Right ventricle myocardium inferior (tissue), 1 donor: ENCODE measurements at regions not wholly inside any gene's neighbourhood (a gene's known extent, or its start where the extent isn't known, plus 50 kb on each side); places are given as distances from the start of the nearest gene placed in this dataset.

Source experiments
- ATAC-seq: fragments of 200-7000 bp; cut with Tn5 transposase; one replicate; pipeline ENCODE4 v1.9.1; 2020; ENCODE audit warnings: mild to moderate bottlenecking, moderate library complexity
- DNase-seq: peaks from one replicate; pipeline ENCODE4 v3.0.0; 2021; ENCODE audit errors: missing footprints
- intact Hi-C: fragments of 100-400 bp; cut with DNase I; formaldehyde crosslinking; loops from one replicate; pipeline ENCODE4 v1.11.0; 2022
- donor health status: DM: no; HTN: yes; CAD: no; lungs with severe emphysema.

DNA sequence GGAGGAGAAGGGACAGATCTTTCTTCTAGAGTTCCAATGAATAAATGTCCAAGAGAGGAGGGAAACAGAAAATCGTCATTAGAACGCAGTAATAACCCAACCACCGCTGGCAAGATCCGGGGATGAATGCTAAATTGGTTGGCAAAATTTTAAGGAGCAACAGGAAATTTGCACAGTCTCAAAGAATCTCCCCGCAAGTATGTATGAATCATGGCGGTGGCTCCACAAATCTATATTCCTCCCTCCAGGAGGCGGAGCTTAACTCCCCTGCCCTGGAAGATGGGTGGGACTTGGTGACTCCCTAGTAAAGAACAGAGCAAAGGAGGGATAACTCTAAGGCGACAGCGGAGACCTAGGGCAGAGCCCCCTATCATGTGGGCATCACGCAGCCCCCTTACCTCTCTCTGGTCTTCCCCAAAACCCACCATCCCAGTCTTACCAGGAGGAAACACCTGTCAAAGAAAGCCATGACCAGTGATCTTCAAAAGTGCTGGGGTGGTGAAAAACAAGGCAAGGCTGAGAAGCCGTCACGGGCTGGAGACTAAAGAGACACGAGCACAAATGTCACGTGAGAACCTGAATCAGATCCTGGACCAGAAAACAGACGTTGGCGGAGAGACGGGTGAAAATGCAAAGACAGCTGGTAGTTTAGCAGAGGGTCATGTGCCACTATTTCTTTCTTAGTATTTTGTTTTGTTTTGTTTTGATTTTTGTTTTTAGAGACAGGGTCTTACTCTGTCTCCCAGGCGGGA lies 125.8 kb downstream of the NCOR2 start:
- peak; percentile 17 for ATAC-seq
- intact Hi-C loops = no loop called here

DNA sequence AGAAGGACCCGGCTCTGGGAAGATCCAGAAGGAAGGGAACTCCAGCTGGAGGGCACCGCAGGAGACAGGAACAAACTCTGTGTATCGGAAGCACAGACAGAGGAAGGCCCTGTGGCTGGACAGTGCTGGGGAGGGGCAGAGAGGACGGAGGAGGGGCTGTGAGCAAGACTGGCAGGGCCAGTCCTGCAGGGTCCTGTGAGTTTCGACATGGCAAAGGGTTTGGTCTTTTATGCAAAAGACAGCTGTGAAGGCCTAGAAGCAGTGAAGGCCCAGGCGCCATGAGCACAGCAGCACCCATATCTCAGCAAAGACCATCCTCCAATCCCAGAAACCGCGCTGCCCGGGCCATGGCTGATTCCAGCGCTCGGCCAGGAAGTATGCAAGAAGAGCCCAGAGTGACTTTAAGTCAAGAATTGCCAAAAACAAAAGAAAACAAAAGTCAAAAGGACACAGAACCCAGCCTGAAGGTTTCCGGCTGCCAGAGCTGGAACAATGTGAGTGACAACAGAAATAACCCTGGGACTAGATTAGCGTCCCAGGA lies 126.5 kb downstream of the NCOR2 start:
- intact Hi-C loops = no loop called here
- DNase-seq (no peak), ATAC-seq (peak; percentile 20)

More for the DNA sequence above, 125.8 kb downstream of the NCOR2 start:
- DNase-seq = no peak

DNA sequence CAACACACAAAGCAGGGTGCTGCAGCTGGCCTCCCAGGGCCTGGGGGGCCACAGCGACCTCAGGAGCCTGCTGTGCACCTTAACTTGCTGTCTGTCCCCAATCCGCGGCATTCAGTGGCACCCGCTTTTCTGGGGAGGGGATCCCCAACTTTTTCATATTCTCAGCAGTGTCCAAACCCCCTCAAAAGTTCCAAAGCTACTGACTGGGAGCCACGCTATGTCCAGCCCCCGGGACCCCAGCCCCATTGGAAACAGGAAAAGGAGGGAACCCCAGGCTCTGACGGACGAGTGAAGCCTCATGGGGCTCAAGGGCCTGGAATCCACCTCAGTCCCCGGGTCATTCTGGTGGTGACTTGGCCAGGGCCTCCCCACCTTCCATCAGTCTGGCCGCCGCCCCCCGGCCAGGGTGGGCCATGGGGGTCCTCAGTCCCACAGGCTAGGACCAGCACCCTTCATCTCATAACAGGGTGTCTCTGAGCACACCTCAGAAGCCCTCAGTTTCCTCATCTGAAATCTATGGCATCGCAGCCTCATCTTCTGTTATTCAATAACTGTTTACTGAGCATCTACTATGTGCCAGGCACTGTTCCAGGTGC lies 127.3 kb downstream of the NCOR2 start:
- intact Hi-C loops = no loop called here
- ATAC-seq = no peak
- DNase-seq = no peak

DNA sequence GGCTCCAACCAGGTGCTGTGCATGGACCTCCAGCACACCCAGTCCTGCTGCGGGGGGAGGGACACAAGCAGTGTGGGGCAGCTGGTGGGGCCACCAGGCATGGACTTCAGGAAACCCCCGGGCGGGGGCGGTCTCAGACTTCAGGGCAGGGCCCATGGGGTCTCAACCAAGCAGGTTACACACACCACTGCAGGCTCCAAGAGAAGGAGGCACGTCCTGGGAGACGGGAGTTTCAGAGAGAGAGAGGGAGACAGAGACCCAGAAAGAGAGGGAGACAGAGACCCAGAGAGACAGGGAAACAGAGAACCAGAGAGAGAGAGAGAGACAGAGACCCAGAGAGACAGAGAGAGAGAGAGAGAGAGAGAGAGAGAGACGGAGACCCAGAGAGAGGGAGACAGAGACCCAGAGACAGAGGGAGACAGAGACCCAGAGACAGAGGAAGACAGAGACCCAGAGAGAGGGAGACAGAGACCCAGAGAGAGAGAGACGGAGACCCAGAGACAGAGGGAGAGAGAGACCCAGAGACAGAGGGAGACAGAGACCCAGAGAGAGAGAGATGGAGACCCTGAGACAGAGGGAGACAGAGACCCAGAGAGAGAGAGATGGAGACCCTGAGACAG lies 128.9 kb downstream of the NCOR2 start:
- DNase-seq (no peak), ATAC-seq (no peak)
- intact Hi-C loops = no loop called here

DNA sequence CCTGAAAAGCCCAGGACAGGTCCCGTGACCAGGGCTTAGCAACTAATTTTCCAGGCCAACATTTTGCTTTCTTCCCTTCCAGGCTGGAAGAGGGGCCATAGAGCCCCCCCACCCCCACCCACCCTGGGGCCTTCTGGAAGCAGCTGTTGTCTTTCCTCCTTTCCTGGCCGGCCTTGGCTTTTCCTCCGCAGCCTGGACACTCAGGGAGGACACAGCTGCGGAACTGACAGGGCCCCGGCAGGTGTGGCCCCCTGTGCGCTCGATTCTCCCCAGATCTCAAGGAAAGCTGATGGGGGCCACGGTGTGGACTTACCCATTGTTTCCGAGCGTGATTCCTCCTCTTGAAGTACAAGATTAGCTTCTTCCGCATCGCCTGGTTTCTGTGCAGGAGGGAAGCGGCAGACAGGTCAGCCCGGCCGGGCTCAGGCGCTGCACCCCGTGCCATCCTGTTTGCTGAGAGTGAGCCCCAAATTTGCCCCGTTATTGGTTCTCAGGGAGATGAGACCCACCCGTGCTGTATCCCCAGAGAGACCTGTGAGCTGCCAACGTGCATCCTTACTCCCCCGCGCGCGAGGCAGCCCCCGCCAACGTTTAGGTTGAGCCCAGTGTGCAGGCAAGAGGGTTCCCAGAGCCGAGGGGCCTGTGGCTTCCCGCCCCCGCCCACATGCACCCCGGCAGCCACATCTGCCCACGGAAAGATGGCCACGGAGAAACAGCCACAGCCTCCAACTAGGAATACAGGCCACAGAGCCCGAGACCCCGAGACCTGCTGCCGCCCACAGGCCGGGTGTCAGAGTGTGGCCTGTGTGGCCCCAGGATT lies 129.6 kb downstream of the NCOR2 start:
- ATAC-seq (no peak), DNase-seq (no peak)
- intact Hi-C loops = no loop called here

DNA sequence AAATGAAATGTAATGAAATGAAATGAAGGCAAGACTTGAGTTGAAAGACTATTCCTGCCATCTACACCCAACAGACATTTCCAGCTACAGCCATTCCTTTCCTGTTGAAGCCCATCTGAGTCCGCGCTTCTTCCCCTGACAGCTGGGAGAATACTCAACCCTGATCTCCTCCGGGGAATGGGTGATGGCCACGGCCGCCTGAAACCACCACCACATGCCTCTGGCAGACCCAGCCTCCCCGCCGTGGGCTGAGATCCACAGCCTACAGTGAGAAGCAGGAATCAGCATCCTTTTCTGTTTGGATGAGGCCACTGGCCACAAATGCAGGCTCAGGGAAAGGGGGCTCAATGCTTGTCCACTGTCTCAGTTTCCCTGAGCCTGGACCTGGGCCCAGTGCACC lies 130.3 kb downstream of the NCOR2 start:
- ATAC-seq = no peak
- intact Hi-C loops = no loop called here
- no peak for DNase-seq

DNA sequence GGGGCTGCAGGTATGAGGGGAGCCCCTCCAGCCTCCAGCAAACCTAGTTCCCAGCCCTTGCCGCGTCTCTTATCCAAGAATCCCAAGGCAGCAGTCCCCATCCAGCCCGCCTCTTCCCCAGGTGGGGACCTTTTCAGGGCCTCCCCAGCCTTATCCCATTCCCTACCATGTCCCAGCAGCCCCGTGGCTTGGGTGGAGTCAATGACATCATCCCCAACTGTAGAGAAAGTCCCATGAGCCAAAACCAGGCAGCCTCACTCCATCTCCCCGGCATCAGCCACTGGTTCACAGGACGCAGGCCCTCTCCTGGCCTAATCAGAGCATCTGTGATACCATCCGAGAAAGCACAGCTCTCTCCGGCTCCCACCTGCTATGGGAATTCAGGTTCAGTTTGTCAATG lies 131.0 kb downstream of the NCOR2 start:
- DNase-seq (no peak), ATAC-seq (peak; percentile 24)
- intact Hi-C loops = no loop called here

DNA sequence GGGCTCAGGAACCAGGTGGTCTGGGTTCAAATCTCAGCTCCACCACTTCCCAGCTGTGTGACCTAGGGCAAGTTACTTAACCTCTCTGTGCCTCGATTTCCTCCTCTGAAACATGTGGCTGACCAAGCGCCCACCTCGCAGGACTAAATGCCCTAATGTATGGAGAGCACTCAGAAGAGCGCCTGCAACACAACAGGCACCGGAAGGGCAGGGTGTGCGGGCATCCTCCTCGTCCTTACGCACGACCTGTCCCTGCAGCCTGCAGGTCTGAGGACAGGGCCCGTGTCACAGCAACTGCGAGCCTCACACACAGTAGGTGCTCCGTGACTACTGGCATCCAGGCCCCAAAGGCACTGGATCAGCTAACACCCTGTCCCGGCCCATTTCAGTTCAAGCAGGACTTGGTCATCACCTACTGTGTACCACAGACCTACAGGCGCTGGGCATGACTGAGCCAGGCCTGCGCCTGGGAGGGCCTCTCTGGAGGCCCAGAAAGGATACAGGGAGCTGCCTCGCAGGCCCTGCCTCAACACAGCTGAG lies 131.5 kb downstream of the NCOR2 start:
- intact Hi-C loops = no loop called here
- DNase-seq (no peak), ATAC-seq (no peak)

DNA sequence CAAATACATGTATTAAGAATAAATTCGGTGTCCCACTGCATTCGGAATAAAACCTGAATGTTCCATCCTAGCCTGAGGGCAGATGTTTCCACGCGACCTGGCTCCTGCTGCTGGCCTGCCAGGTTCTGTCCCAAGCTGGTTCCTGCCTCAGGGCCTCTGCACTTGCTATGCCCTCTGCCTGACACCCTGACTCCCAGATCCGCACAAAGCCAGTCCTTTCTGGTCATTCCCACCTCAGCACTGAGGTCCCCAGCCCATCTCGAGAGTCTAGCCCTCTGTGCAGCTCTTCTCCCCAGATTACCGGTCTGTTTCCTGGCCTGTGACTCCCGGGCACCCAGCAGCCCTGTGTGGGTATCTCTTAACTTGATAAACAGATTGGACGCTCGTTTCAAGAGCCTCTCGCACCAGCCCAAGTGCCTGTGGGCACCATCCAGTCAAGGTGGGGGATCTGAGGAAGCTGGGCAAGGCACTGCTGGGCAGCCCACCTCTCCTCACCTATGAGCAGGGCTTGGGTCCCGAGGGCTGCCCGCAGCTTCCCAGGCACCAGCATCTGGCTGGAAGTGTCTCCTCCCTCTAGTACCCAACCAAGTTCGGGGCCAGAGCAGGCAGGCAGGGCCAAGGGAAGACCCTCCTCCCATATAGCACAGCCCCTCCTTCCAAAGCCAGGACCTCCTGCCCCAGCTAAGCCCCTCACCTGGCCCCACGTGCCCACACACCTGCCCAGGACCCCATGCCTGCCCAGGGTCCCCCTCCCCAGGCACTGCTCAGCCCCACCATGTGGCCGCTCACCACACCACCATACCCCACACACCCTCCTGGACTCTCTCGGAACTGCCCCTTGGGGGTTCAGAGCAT lies 132.2 kb downstream of the NCOR2 start:
- intact Hi-C loops = loop anchor here (5.0 kb wide), 1 partner anchor 73 kb away; no protein-coding TSS in a partner anchor
- DNase-seq = no peak
- no peak for ATAC-seq

DNA sequence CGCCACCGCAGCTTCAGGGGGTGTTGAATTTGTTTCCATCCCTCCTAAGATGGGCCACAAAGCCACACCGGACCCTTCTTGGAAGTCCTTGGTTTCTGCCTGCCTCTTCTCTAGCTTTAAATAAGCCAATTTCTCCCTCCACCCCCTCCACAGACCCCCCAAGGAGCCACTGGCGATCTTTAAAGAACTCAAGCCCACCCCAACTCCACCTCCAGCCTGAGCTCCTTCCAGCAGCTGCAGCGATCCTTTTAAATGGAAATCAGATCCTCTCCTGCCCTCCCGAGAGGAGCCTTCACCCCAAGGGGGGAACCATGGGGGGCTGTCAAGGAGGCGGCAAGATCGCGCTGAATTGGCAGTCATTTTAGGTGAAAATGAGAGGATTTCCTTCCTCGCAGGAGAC lies 133.1 kb downstream of the NCOR2 start:
- intact Hi-C loops = loop anchor here (5.0 kb wide), 1 partner anchor 72 kb away; no protein-coding TSS in a partner anchor
- ATAC-seq = no peak
- DNase-seq = no peak

DNA sequence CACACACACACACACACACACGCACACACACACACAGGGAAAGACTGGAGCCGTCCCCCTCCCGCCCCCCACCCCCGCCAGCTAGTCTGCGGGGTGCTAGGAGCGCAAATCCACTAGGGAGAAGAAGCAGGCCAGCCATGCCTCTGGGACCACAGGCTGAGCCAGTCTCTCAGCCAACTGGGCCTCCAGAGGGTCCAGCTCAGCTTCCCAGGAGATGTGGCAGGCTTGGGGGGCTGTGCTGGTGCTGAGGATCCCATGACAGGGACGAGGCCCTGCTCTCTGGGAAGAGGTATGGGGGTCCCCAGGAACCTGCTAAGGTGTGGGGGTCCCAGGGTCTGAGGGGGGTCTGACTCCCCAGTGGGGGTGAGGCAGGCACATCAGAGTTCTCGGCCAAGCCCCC lies 133.5 kb downstream of the NCOR2 start:
- no peak for ATAC-seq
- intact Hi-C loops = loop anchor here (5.0 kb wide), 1 partner anchor 72 kb away; no protein-coding TSS in a partner anchor

DNA sequence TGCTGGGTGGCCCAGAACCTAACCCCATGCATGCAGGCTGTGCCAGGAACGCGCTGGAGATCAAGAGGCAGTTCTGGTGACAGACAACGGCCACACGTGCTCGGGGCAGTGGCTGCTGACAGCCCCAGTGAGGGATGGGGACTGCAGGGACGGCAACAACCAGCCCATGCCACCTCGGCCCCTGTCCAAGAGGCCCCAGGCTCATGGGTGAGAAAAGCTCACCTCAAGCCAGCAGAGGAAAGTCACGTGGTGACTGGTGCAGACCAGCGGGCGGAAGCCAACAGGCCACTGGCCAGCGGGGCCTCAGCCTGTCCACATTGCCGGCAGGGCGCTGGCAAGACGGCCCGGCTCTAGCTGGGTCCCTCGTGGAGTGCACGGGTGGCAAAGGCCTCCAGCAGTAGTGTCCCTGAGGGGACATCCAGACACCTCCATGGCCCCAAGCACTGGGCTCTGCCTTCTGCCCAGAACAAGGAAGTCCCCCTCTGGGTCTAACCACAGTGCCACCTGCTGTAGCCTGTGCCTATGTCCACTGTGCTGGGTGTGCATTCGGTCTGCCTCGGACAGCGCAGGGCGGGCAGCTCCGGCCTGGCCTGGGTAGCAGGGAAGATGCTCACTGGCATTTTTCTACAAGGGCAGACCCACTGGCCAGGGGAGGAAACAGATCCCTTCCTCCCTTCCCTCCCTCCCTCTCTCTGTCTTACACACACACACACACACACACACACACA lies 134.1 kb downstream of the NCOR2 start:
- intact Hi-C loops = loop anchor here (5.0 kb wide), 1 partner anchor 71 kb away; no protein-coding TSS in a partner anchor
- ATAC-seq = peak; percentile 81
- DNase-seq = no peak

More for the DNA sequence above, 133.5 kb downstream of the NCOR2 start:
- DNase-seq = no peak

DNA sequence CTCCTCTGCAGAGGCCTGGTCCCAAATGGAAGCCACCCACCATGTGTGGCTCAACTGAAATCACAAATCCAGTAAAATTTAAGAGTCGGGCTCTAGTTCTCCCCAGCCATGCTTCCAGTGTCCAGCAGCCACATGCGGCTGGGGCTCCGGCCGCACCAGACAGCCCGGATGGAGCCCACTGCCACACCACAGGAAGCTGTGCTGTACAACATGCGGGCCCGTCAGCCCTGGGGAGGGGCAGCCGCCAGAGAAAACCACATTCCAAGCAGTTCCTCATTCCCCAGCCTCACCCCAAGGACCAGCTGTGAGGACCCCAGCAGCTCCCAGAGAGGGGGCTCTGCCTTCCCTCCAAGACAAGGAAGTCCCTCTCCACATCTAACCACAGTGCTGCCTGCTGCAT lies 135.0 kb downstream of the NCOR2 start:
- DNase-seq (peak; percentile 83), ATAC-seq (no peak)
- intact Hi-C loops = loop anchor here (5.0 kb wide), 1 partner anchor 70 kb away; no protein-coding TSS in a partner anchor

DNA sequence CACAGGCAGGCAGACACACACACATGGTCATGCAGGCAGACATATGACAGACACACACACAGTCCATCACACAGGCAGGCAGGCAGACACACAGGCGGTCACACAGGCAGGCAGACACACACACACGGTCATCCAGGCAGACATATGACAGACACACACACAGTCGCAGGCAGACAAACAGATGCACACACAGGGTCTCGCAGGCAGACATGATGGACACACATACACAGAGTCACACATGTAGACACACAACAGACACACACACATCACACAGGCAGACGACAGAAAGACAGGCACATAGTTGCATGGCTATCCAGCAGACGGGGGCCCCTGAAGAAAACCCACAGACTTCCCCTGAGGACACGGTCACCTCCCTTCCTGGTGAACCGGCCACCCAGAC lies 135.4 kb downstream of the NCOR2 start:
- ATAC-seq = no peak
- intact Hi-C loops = loop anchor here (5.0 kb wide), 1 partner anchor 70 kb away; no protein-coding TSS in a partner anchor

DNA sequence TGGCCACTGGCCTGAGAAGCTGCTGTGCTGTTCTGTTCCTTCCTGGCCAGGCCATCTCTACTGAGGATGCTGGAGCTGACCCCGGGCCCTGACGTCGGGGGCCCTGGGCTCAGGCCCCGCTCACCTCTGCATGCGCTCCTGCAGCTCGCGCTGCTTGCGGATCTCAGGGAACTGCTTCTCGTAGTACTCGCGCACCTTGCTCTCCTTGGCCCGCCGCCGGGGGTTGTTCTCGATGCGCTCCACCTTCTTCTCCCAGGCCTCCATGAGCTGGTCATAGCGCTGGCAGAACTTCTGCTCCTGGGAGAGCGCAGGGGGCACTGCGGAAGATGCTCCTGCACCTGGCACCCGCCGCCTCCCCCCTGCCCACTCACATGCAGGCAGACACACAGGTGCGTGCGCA lies 135.6 kb downstream of the RFLNA start:
- DNase-seq (no peak), ATAC-seq (no peak)
- intact Hi-C loops = loop anchor here (5.0 kb wide), 1 partner anchor 68 kb away; no protein-coding TSS in a partner anchor

More for the DNA sequence above, 135.4 kb downstream of the NCOR2 start:
- no peak for DNase-seq

DNA sequence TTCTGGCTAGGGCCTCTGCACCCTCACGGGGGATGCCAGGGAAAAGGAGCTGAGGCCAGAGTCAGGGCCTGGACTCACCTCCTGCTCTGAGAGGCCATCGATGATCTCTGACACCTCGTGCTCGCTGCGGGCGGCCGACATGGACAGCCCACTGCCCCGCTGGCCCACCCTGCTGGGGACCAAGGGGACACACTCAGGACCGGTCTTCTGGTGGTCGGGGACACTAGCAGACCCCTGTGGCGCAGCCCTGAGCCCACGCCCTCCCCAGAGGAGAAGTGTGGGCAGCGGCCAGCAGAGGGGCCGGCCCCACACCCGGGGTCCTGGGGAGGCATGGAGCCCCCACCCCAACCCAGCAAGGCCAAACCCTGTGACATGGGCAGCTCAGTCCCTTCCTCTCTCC lies 134.6 kb downstream of the RFLNA start:
- ATAC-seq (no peak), DNase-seq (no peak)
- intact Hi-C loops = no loop called here

DNA sequence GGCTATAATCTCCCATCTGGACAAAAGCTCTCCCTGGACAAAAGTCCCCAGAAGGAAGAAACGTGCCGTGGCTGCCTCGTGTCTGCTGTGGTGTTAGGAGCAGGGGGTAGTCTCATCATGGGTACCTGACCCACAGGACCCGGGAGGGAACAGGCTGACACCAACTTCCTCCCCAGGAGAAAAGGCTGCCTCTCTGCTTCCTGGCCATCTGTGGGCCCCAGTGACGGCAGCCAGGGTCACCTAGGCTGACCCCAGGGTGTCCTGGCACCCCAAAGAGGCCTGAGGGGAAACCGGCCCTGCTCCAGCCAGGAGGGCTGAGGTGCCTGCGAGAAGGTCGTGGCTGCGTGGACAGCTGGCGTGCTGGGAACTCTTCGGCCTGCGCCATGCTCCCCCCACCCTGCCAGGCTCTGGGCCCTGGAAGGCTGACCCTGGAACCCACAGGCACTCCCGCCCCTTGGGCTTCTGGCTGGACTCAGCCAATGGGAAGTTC lies 133.9 kb downstream of the RFLNA start:
- intact Hi-C loops = no loop called here
- no peak for ATAC-seq
- no peak for DNase-seq
